HG02623 (cell line): ENCODE measurements at regions not wholly inside any gene's neighbourhood (a gene's known extent, or its start where the extent isn't known, plus 50 kb on each side); places are given as distances from the start of the nearest gene placed in this dataset.
"Not testable (repeated sequence)": the region's sequence is repeated elsewhere in the genome, so short reads cannot be mapped to it uniquely, and the experiment has no call there.

Source experiments
- ATAC-seq: cut with Tn5 transposase; IDR thresholded peaks from one replicate; pipeline ENCODE4 v1.9.1; 2021; ENCODE audit warnings: moderate library complexity; ENCODE audit not compliant: unreplicated experiment

DNA sequence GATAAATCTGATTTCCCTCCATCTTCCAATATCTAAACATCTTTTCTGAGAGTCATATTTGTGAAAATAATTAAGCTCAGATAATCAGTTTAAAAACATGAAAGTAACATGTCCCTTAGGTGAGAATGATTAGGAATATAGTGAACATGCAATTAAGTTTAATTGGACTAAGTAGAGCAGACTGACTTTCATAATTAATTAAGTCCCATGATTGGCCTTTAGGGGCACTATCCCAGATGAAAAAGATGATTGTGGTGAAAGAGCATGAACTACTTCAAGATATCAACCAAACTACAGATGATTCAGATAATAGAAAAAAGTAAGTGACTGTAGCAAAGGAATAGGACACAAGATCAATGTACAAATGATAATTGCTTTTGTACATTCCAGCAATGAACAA lies 758.8 kb downstream of the STIM2 start:
- no peak for ATAC-seq

DNA sequence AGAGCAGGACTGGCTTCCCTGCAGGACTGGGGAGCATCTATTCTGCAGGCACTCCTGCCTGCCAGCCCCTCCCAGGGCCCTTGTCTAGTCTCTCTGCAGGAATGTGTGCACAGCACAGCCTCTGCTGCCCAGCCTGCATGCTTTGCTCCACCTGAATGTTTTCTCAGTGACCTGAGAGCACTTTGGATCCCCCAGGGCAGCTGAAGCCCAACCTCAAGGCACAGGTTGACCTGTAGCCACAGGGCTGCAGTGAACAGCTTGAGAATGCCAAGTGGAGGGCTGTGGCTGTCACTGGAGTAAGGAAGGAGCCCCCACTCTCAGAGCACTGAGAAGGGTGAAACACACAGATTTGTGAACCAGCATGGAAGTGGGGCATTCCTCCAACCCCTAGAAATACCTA lies 760.2 kb downstream of the STIM2 start:
- no peak for ATAC-seq

DNA sequence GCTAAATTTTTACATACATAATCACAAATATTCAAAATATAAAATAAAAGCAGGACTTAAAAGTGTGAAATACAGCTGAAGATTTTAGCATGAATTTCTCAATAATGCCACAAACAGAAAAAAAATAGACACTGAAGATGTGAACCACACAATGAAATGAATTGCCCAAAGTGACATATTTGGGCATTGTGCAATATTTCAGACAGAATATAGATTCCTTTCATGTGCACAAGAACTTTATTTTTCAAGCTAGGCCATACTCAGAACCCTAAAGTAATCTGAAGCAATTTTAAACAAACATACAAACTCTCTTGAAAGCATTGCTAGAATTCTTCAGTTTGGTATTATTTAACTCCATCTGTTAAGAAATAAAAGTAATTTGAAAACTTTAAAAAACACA lies 764.1 kb downstream of the STIM2 start:
- ATAC-seq: no peak

DNA sequence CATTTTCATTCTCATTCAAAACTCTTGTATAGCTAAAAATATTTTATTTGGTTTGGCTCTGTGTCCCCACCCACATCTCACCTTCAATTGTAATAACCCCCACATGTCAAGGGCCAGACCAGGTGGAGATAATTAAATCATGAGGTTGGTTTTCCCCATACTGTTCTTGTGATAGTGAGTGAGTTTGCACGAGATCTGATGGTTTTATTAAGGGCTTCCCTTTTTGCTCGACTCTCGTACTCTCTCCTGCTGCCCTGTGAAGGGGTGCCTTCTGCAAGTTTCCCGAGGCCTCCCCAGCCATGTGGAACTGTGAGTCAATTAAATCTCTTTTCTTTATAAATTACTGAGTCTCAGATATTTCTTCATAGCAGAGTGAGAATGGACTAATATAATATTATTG lies 768.0 kb downstream of the STIM2 start:
- no peak for ATAC-seq

DNA sequence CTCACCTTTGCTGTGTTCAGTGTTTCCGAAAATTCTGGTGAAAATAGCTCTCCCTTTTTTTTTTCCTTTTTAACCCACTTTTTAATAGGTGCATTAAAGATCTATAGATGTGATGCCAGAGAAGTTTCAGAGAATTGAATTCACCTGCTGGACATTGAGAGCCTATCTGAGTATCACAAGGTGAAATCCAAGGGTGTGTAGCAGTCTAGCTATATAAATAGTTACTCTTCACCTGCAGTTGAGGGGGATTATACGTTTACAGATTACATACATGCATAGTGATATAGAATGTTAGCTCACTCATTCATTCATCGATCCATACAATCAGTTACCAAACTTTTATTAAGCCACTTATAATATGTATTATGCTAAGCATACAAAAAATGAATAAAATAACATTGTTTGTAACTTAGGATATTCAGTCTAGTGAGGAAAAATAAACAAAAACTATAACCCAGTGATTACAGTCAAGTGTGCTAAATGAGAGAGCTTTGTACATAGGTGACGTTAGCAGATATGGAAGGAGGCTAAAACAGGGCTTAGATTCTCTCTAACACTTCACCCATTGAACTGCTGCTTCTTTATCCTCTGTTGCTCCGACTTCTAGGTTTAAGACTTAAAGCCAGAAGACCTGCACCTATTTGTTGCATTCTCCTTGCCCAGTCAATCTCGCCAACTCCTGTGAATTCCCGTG lies 769.0 kb downstream of the STIM2 start:
- ATAC-seq: no peak

DNA sequence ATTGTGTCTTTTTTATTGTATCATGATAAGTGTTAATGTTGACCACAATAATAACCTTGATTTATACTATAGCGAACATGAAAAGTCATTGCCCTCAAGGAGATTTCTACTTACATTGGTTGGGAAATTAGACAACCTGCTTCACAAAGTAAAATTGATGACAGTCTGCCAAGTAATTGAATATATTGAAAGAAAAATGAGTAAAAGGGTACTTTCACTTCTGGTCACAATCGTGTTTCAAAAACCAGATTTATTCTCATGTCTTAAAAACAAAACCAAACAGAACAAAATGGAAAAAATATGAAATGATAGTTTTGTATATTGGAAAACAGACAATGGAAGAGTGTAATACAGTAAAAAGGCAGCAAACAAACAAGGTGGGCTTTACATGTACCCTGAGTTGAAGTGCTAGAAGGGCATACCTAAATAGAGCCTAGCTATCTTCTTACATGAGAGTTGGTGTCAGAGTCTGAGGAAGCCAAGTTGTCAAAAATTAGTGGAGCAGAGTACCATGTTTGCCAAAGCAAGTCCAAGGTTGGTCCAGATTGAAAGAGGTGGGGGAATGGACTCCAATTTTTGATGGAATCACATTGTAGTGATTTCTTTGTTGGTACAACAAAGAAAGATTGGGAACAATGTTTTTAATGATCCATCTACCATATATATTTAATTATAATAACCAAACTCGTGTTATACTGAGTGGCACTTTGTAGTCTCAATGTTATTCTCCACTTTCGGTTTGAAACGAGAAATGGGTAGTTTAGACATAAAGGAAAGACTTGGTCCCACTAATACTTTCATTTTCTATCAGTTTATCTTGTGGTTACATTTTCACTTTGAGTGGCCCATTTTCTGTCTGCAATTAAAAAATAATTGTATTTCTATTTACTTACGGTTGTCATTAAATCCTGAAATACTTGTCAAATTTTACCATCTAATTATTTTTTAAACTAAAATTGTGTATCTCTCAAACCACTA lies 775.6 kb downstream of the STIM2 start:
- ATAC-seq: peak; percentile 92

DNA sequence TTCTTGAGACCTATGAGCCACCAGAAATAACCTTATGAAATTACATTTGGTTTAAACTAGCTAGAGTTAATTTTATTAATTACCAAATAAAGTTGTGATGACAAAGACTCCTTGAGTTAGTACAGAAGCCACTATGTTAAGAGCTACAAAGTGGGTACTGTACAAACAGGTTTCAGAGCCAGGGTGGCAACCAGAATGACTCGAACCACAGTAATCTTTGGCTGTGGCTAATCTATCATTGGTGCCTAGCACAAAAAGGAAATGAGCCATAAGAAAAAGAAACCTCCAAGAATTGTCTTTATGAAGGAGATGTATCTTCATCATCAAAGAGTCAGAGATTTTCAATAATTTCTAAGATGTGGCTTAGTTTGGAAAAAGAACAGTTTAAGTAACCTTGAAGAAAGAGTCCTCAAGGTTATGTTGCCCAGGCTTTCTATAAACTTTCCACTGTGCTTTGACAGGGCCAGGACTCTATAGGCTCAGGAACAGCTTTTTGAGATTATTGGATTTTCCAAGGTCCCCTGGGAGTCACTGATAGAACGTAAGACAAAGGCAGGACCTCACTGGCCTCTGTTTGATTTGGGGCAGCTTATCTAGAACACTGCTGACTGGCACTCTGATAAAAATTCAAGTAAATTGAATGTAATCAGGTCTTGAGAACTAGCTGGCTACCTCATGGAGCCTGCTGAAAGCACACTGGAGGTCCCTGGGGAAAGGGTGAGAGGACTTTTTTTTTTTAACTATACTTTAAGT lies 777.7 kb downstream of the STIM2 start:
- no peak for ATAC-seq

DNA sequence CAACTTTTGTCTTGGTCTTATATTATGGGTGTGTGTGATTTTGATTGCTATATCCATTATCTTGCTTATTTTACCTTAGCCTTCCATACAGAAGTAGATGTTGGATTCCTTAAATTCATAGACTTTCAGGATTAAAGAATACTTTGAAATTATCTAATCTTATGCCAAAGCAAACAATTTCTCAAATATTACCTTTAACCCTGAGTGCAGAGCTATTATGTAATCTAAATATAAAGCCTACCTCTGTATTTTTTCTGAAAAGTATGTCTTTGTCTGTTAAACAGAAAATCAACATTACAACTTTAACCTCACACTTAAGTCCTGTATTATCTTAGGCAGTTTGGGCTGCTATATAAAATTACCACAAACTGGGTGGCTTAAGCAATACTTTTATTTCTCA lies 782.5 kb downstream of the STIM2 start:
- ATAC-seq: no peak

DNA sequence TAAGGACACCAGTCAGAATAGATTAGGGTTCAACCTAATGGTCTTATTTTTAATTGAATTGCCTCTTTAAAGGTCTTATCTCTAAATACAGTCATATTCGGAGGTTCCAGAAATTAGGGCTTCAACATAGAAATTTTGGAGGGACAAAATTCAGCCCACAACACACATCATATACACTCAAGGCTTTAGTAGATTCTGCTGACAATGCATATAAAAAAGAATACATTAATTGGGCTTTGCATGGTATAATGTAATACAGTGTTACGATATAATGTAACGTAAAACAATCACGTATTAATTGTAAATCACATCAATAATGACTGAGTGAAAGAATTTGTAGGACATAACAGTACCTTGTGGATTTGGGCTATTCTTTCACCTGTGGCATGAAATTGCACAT lies 787.8 kb downstream of the STIM2 start:
- no peak for ATAC-seq

DNA sequence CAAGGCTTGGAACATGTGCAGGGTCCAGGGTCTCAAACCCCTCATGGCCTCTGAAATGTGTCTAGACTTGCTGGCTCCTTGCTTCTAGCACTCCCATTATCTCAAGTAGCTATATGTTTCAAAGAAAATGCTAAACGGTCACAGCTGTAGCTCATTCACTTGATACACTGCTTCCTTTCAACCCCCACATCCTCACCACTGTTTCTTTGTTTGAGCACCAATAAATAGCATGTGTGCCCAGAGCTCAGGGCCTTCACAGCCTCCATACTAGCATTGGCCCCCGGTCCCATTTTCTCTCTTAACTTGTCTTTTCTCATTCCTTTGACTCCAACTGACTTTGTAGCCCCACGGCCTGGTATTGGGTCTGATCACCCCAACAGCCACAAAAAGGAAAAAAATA lies 801.8 kb downstream of the STIM2 start:
- no peak for ATAC-seq

DNA sequence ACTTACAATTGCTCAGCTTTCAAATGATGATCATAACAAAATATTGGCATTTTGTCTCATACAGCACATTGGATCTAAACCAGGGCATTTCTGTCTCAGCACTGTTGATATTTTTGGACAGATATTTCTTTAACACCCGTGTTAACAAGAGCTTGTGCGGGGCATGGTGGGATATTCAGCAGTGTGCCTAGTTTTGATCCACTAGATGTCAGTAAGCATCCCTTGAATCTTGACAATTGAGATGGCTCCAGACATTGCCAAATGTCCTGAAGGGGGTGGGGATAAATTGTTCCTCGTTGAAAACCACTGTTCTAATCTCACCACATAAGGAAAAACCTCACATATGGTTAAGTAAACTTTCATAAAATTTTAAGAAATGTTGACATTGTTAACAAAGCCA lies 806.3 kb downstream of the STIM2 start:
- ATAC-seq: no peak

DNA sequence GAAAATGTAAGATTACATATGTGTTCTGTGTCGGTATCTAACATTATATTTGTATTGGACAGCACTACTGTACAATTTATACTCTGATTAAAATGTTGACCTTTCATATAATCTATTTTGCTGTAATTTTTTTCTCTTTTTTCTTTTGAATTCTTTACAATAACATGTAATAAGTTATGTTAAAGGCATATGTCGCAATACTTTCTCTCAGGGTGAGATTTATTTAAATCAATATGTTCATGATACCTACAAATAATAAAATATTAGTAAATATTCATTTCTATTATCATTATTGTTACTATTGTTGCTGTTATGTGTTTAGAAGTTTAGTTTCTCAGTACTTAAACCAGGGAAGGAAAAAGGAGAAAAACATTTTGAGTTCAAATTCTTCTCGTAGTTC lies 807.4 kb downstream of the STIM2 start:
- ATAC-seq: no peak

DNA sequence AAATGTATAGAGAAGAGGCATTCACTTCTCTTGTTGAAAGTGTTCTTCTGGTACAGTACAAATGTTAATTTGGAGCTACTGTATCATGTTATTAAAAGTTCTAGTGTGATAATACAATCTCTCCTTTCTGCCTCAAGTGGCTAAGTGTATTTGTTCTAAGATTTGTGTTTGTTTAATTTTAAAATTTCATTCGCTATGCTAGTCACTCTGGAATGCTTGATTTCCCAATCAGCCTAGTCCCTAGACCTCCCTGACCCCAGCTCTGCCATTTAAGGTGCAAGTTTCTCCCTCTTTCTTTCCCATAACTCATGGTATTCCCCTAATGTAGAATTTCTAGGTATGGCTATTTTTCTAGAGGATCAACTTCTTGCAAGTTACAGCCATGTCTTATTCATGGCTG lies 817.4 kb downstream of the STIM2 start:
- ATAC-seq: no peak

DNA sequence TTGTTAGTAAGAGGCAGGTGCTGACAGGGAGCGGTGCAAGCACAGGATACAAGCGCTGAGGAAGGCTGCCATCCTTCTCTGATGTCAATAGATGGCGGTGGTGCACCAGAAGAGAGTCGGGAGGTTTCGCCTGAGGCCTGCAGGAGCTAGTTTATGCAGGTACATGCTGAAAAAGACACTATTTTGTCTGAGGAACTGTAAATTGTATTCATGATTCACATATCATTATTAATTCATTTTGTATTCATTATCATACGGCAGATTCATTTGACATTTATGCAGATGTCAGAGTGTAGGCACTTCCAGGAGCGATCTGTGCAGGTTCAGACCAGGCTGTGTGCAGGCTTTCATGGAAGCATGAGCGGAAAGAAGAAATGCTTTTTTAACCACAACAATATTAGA lies 824.0 kb downstream of the STIM2 start:
- ATAC-seq: peak; percentile 96

DNA sequence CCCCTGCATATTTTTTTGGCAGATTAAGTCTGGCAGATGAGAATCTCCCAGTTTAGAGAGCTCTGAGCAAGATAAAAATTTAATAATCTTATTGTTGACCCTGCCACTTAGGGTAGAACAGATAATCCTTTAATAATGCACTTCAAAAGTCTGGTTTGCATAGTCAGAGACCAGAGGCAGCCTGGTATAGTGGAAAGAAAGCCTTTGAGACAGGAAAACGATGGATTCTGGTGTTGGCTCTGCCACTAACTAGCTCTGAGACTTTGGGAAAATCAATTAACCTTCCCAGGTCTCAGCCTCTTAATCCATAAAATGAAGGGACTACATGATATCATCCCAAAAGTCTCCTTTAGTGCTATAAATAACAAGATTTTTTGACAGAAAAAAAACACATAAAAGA lies 824.5 kb downstream of the STIM2 start:
- ATAC-seq: no peak

DNA sequence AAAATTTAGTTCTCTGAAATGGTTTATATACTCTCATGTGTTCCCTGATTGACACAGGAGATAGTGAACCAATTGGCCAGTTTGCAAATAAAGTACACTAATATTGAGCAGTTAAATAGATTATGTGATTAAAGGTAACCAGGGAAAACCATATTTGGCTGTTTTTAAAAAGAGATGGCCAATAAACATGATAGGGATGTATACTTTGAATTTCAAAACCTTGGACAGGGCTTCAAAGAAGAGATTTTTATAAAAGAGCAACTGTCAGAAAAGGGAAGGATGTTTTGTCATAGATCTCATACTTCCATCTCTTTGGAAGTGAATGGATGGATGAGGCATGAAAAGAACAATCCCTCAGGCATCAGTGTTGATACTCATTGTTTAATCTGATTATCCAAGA lies 825.3 kb downstream of the STIM2 start:
- ATAC-seq: no peak

DNA sequence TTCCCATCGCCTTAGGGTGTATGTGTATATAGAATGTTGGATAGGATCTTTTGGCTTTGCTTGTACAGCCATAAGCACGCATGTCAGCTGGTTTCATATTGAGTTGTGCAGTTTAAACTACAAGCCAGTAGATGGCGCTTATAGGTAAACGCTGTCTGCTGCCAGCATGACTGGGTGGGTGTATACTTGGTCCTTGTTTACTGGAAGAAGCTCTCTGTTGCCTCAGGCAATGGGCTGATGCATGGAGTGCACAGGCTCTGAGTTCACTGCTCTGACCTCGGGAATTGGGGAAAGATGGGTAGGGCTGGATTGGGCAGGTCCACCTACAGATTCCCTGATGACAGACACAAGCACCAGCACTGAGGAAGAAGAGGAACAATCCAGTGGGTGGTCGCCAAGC lies 831.5 kb downstream of the STIM2 start:
- peak; percentile 90 for ATAC-seq

DNA sequence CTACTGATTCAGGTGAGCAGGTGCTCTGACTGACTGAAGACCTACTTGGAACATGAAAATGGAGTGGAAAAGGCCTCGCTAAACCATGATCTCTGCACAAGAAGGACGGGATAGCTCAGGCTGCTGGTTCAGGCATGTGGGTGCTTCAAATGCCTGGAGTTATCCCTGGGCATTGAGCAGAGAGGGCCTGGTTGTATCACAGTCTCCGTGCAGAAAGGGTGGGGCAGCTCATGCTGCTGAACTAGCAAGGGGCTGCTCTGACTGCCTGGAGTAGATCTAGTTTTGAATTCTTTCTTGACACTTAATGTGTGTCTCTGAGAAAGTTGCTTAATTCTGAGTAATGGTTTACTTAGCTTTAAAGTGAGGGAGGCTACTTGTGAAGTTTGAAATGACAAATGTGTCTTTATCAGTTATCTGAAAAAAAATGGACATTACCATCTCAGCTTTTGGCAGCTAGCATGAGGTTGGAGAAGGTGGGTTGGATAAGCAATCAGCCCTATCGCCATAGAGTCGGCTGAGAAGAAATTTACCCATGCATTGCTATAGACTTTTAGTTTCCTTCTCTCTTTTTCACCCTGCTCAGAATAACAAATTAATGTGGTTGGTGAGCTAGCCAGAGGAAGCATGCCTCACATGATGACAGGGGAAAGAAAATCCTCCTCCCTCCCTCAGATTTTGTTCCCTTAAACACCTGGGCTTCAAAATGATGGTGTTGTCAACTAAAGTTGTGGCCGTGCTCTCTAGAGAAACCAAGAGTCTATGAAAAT lies 832.4 kb downstream of the STIM2 start:
- peak; percentile 43 for ATAC-seq

DNA sequence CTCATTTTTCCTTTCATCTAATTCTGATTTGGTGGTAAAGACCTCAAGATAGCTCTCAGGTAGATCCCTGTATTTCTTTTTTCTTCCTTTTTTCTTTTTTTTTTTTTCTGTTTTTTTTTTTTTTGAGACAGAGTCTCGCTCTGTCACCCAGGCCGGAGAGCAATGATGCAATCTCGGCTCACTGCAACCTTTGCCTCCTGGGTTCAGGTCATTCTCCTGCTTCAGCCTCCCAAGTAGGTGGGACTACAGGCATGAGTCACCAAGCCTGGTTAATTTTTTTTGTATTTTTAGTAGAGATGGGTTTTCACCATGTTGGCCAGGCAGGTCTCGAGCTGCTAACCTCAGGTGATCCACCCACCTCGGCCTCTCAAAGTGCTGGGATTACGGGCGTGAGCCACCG lies 835.6 kb downstream of the STIM2 start:
- not testable (repeated sequence) for ATAC-seq

DNA sequence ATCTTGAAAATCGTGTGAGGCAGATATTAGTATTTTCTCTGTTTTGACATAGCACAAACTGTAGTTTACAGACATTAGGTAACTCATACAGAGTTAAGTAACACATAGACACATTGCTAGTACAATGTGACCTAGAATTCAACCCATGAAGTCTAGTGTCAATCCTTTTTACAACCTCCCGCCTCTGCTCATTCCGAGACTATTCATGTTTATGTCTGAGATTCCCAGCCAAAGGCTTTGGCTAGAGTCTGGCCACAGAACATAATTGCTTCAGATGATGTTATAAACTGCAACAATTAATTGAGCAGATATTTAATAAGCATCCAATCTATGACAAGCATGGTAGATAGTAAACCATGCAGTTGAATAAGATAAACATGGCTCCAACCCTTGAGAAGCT lies 841.0 kb downstream of the STIM2 start:
- no peak for ATAC-seq
